GM21723 (cell line): ENCODE measurements at regions not wholly inside any gene's neighbourhood (a gene's known extent, or its start where the extent isn't known, plus 50 kb on each side); places are given as distances from the start of the nearest gene placed in this dataset.
A peak's percentile ranks its signal among the peaks of the same experiment; 100 is the strongest.
"Not testable (repeated sequence)": the region's sequence is repeated elsewhere in the genome, so short reads cannot be mapped to it uniquely, and the experiment has no call there.

Source experiments
- ATAC-seq: cut with Tn5 transposase; IDR thresholded peaks from one replicate; pipeline ENCODE4 v1.9.1; 2021; ENCODE audit warnings: mild to moderate bottlenecking, moderate library complexity; ENCODE audit not compliant: unreplicated experiment

GRCh38 chr7:113030489-113030888 is 56.1 kb downstream of the GPR85 start:
- ATAC-seq, result no peak

- no peak for ATAC-seq
Measured at GRCh38 chr7:113026941-113027340, 59.7 kb downstream of the GPR85 start.

- not testable (repeated sequence) for ATAC-seq
Measured at GRCh38 chr7:113017144-113017857, 69.3 kb downstream of the GPR85 start.

GRCh38 chr7:113015034-113015645 is 71.5 kb downstream of the GPR85 start:
- ATAC-seq, result no peak

- ATAC-seq, result no peak
Measured at GRCh38 chr7:113013761-113014449, 72.7 kb downstream of the GPR85 start.

GRCh38 chr7:113012862-113013261 is 73.8 kb downstream of the GPR85 start:
- not testable (repeated sequence) for ATAC-seq

- ATAC-seq, result no peak
Measured at GRCh38 chr7:113010377-113010776, 76.2 kb downstream of the GPR85 start.

- no peak for ATAC-seq
Measured at GRCh38 chr7:113008755-113009154, 77.9 kb downstream of the GPR85 start.

- no peak for ATAC-seq
Measured at GRCh38 chr7:113004726-113005454, 81.7 kb downstream of the GPR85 start.

- peak; percentile 81 for ATAC-seq
Measured at GRCh38 chr7:113000316-113001020, 86.2 kb downstream of the GPR85 start.

GRCh38 chr7:112997831-112998230 is 88.8 kb downstream of the GPR85 start:
- no peak for ATAC-seq

GRCh38 chr7:112996331-112996871 is 90.2 kb downstream of the GPR85 start:
- no peak for ATAC-seq

GRCh38 chr7:112995059-112995824 is 91.4 kb downstream of the GPR85 start:
- ATAC-seq, result no peak

GRCh38 chr7:112994656-112995055 is 92.0 kb downstream of the GPR85 start:
- ATAC-seq, result no peak

- ATAC-seq, result no peak
Measured at GRCh38 chr7:112990624-112991023, 96.0 kb downstream of the GPR85 start.

- ATAC-seq, result no peak
Measured at GRCh38 chr7:112989531-112989930, 97.1 kb downstream of the GPR85 start.

- ATAC-seq, result no peak
Measured at GRCh38 chr7:112987171-112987570, 99.5 kb downstream of the GPR85 start.

GRCh38 chr7:112986256-112987031 is 100.2 kb downstream of the GPR85 start:
- ATAC-seq, result no peak
